Hepatocyte (in vitro differentiated cells): ENCODE measurements at regions not wholly inside any gene's neighbourhood (a gene's known extent, or its start where the extent isn't known, plus 50 kb on each side); places are given as distances from the start of the nearest gene placed in this dataset.
"Not testable (repeated sequence)": the region's sequence is repeated elsewhere in the genome, so short reads cannot be mapped to it uniquely, and the experiment has no call there.

Source experiments
- CTCF ChIP-seq: fragments of 200-600 bp; sonication (generic); IDR thresholded peaks from 2 replicates; pipeline ENCODE4 v1.5.1; 2016; ENCODE audit warnings: antibody characterized with exemption, mild to moderate bottlenecking; ENCODE audit not compliant: poor library complexity
- EZH2 ChIP-seq: fragments of 200-600 bp; sonication (generic); IDR thresholded peaks from 2 replicates; pipeline ENCODE4 v1.6.1; 2016; ENCODE audit warnings: antibody characterized with exemption, mild to moderate bottlenecking, borderline replicate concordance
- EZH2phosphoT487 ChIP-seq: fragments of 200-600 bp; sonication (generic); IDR thresholded peaks from one replicate; pipeline ENCODE4 v1.6.1; 2018; ENCODE audit warnings: antibody characterized with exemption, mild to moderate bottlenecking, low read depth, moderate library complexity; ENCODE audit not compliant: unreplicated experiment, severe bottlenecking

- not testable (repeated sequence) for TF ChIP-seq CTCF, EZH2, EZH2phosphoT487
Observed at GRCh38 chr14:106170163-106170658, 643.8 kb downstream of the TMEM121 start.
